Karpas-422 (cell line): ENCODE measurements at regions not wholly inside any gene's neighbourhood (a gene's known extent, or its start where the extent isn't known, plus 50 kb on each side); places are given as distances from the start of the nearest gene placed in this dataset.

ENCODE experiments used
- DNase-seq: peaks from one replicate; pipeline ENCODE4 v3.0.0-alpha.2; 2015
- H2AFZ ChIP-seq: fragments of 200-600 bp; sonication (generic); 2 replicates; pipeline ENCODE4 v1.6.1; 2014; ENCODE audit warnings: antibody characterized with exemption, low read length, mixed read lengths
- H3K27ac ChIP-seq: fragments of 200-600 bp; sonication (generic); 2 replicates; pipeline ENCODE4 v1.5.1; 2014; ENCODE audit warnings: mild to moderate bottlenecking, low read length, moderate library complexity
- H3K27me3 ChIP-seq: fragments of 200-600 bp; sonication (generic); 2 replicates; pipeline ENCODE4 v1.6.1; 2014; ENCODE audit warnings: low read length, mixed read lengths
- H3K36me3 ChIP-seq: fragments of 200-600 bp; sonication (generic); 2 replicates; pipeline ENCODE4 v1.6.1; 2014; ENCODE audit warnings: low read length, mixed read lengths; ENCODE audit not compliant: insufficient read depth
- H3K4me1 ChIP-seq: fragments of 200-600 bp; sonication (generic); 2 replicates; pipeline ENCODE4 v1.6.1; 2014; ENCODE audit warnings: mild to moderate bottlenecking, low read length, mixed read lengths
- H3K4me2 ChIP-seq: fragments of 200-600 bp; sonication (generic); 2 replicates; pipeline ENCODE4 v1.6.1; 2014; ENCODE audit warnings: low read length, low read depth, mild to moderate bottlenecking; ENCODE audit not compliant: poor library complexity, severe bottlenecking
- H3K4me3 ChIP-seq: fragments of 200-600 bp; sonication (generic); 2 replicates; pipeline ENCODE4 v1.5.1; 2014; ENCODE audit warnings: mild to moderate bottlenecking, antibody characterized with exemption, low read length, mixed read lengths
- H3K79me2 ChIP-seq: fragments of 200-600 bp; sonication (generic); 2 replicates; pipeline ENCODE4 v1.6.1; 2014; ENCODE audit warnings: mild to moderate bottlenecking, low read length, mixed read lengths
- H3K9ac ChIP-seq: fragments of 200-600 bp; sonication (generic); 2 replicates; pipeline ENCODE4 v1.6.0; 2014; ENCODE audit warnings: low read length
- H3K9me2 ChIP-seq: fragments of 200-600 bp; sonication (generic), shearing (Covaris generic); replicated peaks from 2 replicates; pipeline ENCODE4 v1.6.0; 2014; ENCODE audit warnings: mild to moderate bottlenecking, low read length, moderate library complexity; ENCODE audit not compliant: insufficient read depth
- H3K9me3 ChIP-seq: fragments of 300-700, 200-600 bp; sonication (generic); 2 replicates; pipeline ENCODE4 v1.6.1; 2014; ENCODE audit warnings: low read length, mixed read lengths
- H4K20me1 ChIP-seq: fragments of 200-600 bp; sonication (generic); 2 replicates; pipeline ENCODE4 v1.6.1; 2014; ENCODE audit warnings: mild to moderate bottlenecking, antibody characterized with exemption, low read length, low read depth; ENCODE audit not compliant: insufficient read depth

- H3K36me3 ChIP-seq, result no peaks in the 10 kb centered on the region
- no peak overlapping the region for H3K9ac ChIP-seq
- H4K20me1 ChIP-seq, result no peaks in the 10 kb centered on the region
- H3K4me1 ChIP-seq, result no peaks in the 10 kb centered on the region
- H3K79me2 ChIP-seq, result no peaks in the 10 kb centered on the region
- H3K9me3 ChIP-seq, result no peaks in the 10 kb centered on the region
- H2AFZ ChIP-seq, result no peak overlapping the region
- no peak overlapping the region for H3K4me2 ChIP-seq
- H3K27me3 ChIP-seq, result no peaks in the 10 kb centered on the region
- no peaks in the 10 kb centered on the region for H3K9me2 ChIP-seq
- no peak overlapping the region for H3K27ac ChIP-seq
- H3K4me3 ChIP-seq, result no peak overlapping the region
- DNase-seq, result no peak
Measured at GRCh38 chr6:169070506-169071176, 183.0 kb downstream of the THBS2 start.

- H3K4me1 ChIP-seq, result no peaks in the 10 kb centered on the region
- H3K4me3 ChIP-seq, result no peak overlapping the region
- H2AFZ ChIP-seq, result no peak overlapping the region
- H3K27me3 ChIP-seq, result no peaks in the 10 kb centered on the region
- no peaks in the 10 kb centered on the region for H3K79me2 ChIP-seq
- no peaks in the 10 kb centered on the region for H4K20me1 ChIP-seq
- H3K4me2 ChIP-seq, result no peak overlapping the region
- no peaks in the 10 kb centered on the region for H3K36me3 ChIP-seq
- DNase-seq, result no peak
- no peaks in the 10 kb centered on the region for H3K9me3 ChIP-seq
- H3K9ac ChIP-seq, result no peak overlapping the region
- no peaks in the 10 kb centered on the region for H3K9me2 ChIP-seq
- no peak overlapping the region for H3K27ac ChIP-seq
Measured at GRCh38 chr6:169069356-169069755, 184.3 kb downstream of the THBS2 start.

DNA sequence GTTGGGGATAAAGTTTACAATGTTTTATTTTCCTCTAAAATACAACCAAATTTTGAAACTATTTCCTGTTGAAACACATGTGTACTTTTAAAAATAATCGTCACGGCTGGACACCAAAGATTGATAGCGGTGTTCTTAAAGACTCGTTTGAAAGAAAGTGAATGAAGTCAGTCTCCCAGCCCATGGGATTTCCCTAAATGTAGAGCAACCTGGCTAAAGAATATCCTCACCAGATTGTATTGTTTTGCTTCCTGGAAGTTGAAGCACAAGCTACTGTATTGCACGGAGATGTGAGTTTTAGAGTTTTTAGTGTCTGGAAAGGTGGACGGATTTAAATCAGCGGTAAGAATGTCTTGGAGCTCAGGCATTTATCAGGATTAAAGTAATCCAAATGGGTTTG lies 189.5 kb downstream of the THBS2 start:
- Histone ChIP-seq H3K36me3 (no peaks in the 10 kb centered on the region), H3K27me3 (no peaks in the 10 kb centered on the region), H4K20me1 (no peaks in the 10 kb centered on the region), H2AFZ (no peak overlapping the region), H3K9me2 (no peaks in the 10 kb centered on the region), H3K9me3 (no peaks in the 10 kb centered on the region), H3K9ac (no peak overlapping the region), H3K27ac (no peak overlapping the region), H3K4me1 (no peaks in the 10 kb centered on the region), H3K79me2 (no peaks in the 10 kb centered on the region), H3K4me2 (no peak overlapping the region), H3K4me3 (no peak overlapping the region)
- no peak for DNase-seq

DNA sequence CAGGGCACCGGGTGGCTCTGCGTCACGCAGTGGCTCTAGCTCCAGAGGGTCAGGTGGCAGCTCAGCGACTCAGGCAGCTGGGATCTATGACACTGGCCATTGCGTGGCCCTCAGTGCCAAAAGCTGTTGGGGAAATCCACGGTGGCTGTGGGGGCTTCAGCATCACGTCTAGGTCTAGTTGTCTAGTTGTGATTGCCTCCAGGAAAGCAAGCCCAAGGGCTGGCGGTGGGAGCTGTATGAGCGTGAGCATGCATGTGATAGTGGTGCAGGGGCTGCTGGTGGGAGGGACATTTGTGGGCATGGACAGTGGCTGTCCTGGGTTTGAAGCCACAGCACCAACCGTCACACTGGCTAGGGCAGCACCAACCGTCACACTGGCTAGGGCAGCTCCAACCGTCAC lies 191.4 kb downstream of the THBS2 start:
- Histone ChIP-seq H3K9me3 (no peaks in the 10 kb centered on the region), H3K4me3 (no peak overlapping the region), H3K79me2 (no peaks in the 10 kb centered on the region), H3K27me3 (no peaks in the 10 kb centered on the region), H3K4me2 (no peak overlapping the region), H2AFZ (no peak overlapping the region), H3K9ac (no peak overlapping the region), H4K20me1 (no peaks in the 10 kb centered on the region), H3K9me2 (no peaks in the 10 kb centered on the region), H3K4me1 (no peaks in the 10 kb centered on the region), H3K27ac (no peak overlapping the region), H3K36me3 (no peaks in the 10 kb centered on the region)
- no peak for DNase-seq

DNA sequence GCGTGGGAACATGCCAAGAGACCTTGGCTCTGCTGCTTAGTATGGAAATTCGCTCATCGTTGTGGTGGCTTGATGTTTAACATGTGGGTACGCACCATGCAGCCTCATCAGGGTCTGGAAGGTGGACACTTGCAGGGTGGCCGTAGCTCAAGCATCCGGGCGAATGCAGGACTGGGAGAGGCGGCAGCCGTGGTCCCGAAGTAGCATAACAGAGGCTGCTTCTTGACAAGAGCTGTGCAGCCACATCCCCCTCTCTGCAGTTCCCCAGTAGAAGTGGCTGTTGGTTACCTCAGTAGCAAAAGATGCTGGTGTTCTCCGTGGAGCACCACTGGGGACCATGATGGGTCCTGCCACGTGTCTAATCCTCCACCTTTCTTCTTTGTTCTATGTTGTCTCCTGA lies 195.0 kb downstream of the THBS2 start:
- no peak overlapping the region for H3K27ac ChIP-seq
- DNase-seq, result no peak
- no peaks in the 10 kb centered on the region for H3K4me1 ChIP-seq
- no peaks in the 10 kb centered on the region for H3K9me3 ChIP-seq
- H3K4me3 ChIP-seq, result no peak overlapping the region
- no peak overlapping the region for H3K9ac ChIP-seq
- no peaks in the 10 kb centered on the region for H3K27me3 ChIP-seq
- H4K20me1 ChIP-seq, result no peaks in the 10 kb centered on the region
- no peaks in the 10 kb centered on the region for H3K79me2 ChIP-seq
- H3K4me2 ChIP-seq, result no peak overlapping the region
- H3K9me2 ChIP-seq, result no peaks in the 10 kb centered on the region
- H2AFZ ChIP-seq, result no peak overlapping the region
- H3K36me3 ChIP-seq, result no peaks in the 10 kb centered on the region

DNA sequence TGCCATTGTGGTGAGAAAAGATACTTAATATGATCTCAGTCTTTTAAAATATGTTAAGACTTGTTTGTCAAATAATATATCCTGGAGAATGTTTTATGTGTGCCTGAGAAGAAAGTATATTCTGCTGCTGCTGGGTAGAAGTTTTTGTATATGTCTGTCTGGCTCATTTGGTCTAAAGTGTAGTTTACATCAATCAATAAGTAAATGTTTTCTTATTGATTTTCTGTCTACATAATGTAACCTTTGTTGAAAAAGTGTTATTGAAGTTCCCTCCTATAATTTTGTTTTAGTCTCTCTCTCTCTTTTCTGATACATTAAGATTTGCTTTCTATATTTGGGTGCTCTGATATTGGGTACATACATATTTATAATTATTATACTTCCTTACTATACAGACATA lies 201.2 kb downstream of the THBS2 start:
- H3K4me2 ChIP-seq, result no peak overlapping the region
- H3K9me3 ChIP-seq, result no peaks in the 10 kb centered on the region
- H3K79me2 ChIP-seq, result no peaks in the 10 kb centered on the region
- H3K4me3 ChIP-seq, result no peak overlapping the region
- no peaks in the 10 kb centered on the region for H4K20me1 ChIP-seq
- no peak overlapping the region for H2AFZ ChIP-seq
- H3K36me3 ChIP-seq, result no peaks in the 10 kb centered on the region
- no peak for DNase-seq
- H3K9ac ChIP-seq, result no peak overlapping the region
- no peak overlapping the region for H3K27ac ChIP-seq
- no peaks in the 10 kb centered on the region for H3K9me2 ChIP-seq
- H3K4me1 ChIP-seq, result peaks cover 3% of the 10 kb centered on the region; the same call in 1 of the 2 replicates
- no peaks in the 10 kb centered on the region for H3K27me3 ChIP-seq

GRCh38 chr6:169051371-169051770 lies 202.3 kb downstream of the THBS2 start:
- Histone ChIP-seq H4K20me1 (no peaks in the 10 kb centered on the region), H3K9me3 (no peaks in the 10 kb centered on the region), H2AFZ (no peak overlapping the region), H3K9me2 (no peaks in the 10 kb centered on the region), H3K36me3 (no peaks in the 10 kb centered on the region), H3K9ac (no peak overlapping the region), H3K79me2 (no peaks in the 10 kb centered on the region), H3K4me1 (peaks cover 9% of the 10 kb centered on the region; the same call in 1 of the 2 replicates), H3K4me2 (no peak overlapping the region), H3K27me3 (no peaks in the 10 kb centered on the region), H3K4me3 (no peak overlapping the region), H3K27ac (no peak overlapping the region)
- no peak for DNase-seq

DNA sequence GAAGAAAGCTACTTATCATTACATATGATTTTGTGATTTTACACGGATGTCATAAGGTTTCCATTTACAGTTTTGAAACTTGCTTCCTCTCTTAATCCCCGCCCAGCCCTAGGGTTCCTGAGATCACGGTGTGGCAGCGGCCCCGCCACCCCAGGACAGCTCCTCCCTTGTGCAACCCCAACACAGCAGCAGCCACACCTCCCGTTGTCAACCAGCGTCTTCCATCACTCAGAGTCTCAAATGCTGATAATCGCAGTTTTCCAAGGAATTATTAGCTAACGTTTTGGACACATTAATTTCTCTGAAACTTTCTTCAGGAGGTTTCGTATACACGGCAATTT lies 204.8 kb downstream of the THBS2 start:
- Histone ChIP-seq H3K4me1 (peaks cover 9% of the 10 kb centered on the region; the same call in 1 of the 2 replicates), H3K9me3 (no peaks in the 10 kb centered on the region), H3K79me2 (no peaks in the 10 kb centered on the region), H3K4me3 (no peak overlapping the region), H3K27ac (no peak overlapping the region), H4K20me1 (no peaks in the 10 kb centered on the region), H3K27me3 (no peaks in the 10 kb centered on the region), H3K9ac (no peak overlapping the region), H3K36me3 (no peaks in the 10 kb centered on the region), H2AFZ (no peak overlapping the region), H3K9me2 (no peaks in the 10 kb centered on the region), H3K4me2 (no peak overlapping the region)
- no peak for DNase-seq
